K562 (cell line): ENCODE measurements at regions not wholly inside any gene's neighbourhood (a gene's known extent, or its start where the extent isn't known, plus 50 kb on each side); places are given as distances from the start of the nearest gene placed in this dataset.

Experiments
- ATAC-seq: fragments of 200-7000 bp; cut with Tn5 transposase; 3 replicates; pipeline ENCODE4 v1.9.1; 2020; ENCODE audit warnings: moderate library complexity
- BruUV-seq: library from RNA; stranded (reverse); fragments of 400-500 nt; replicated peaks from 2 replicates; lab custom pipeline; 2021; lab: Mats Ljungman, UMichigan
- CTCF ChIA-PET: fragments of 300-600 bp; formaldehyde crosslinking; extraction: SDS; loops from one replicate; lab custom pipeline; 2021; ENCODE audit warnings: low intra/inter-chr PET ratio; lab: Yijun Ruan, JAX
- POLR2A ChIA-PET: fragments of 300-600, 350-650 bp; sonication (Branson Sonifier 250); formaldehyde crosslinking; extraction: SDS; loops from one replicate; lab custom pipeline; 2021; ENCODE audit warnings: antibody characterized with exemption, inconsistent platforms; lab: Yijun Ruan, JAX
- DNase-seq, 4 experiments: peaks; one replicate each; pipeline versions ENCODE4 v3.0.0 to v3.0.0-alpha.2; 2011 to 2018; ENCODE audit warnings: low spot score in 3 of 4, mixed read lengths in 3 of 4; ENCODE audit errors: extremely low read depth in 1 of 4
- FAIRE-seq: peaks from 2 replicates; lab custom pipeline; 2011; peaks lifted over from hg19 to GRCh38; lab: Jason Lieb, UNC
- H2AFZ ChIP-seq: 2 replicates; pipeline ENCODE4 v1.6.0; 2011; ENCODE audit warnings: low read depth, low read length, control low read depth, inconsistent platforms
- H3K27ac ChIP-seq: fragments of 200-600 bp; 3 replicates; pipeline ENCODE4 v1.8.0; 2011; ENCODE audit warnings: low read depth, mild to moderate bottlenecking, control low read depth, inconsistent platforms, low read length, moderate library complexity, mixed read lengths; ENCODE audit errors: extremely low read depth
- H3K27me3 ChIP-seq, 2 experiments: fragments of 300-600 bp in 1 of 2; 2 replicates in 1 of 2; 3 replicates in 1 of 2; pipeline versions ENCODE4 v1.6.0 to v1.8.0; 2011; ENCODE audit warnings: inconsistent platforms in 2 of 2, low read length in 2 of 2, mild to moderate bottlenecking in 1 of 2, mixed read lengths in 1 of 2, moderate library complexity in 1 of 2; ENCODE audit not compliant: control insufficient read depth in 2 of 2, insufficient read depth in 2 of 2
- H3K36me3 ChIP-seq: fragments of 300-600 bp; 3 replicates; pipeline ENCODE4 v1.8.0; 2011; ENCODE audit warnings: mild to moderate bottlenecking, low read length, inconsistent platforms; ENCODE audit not compliant: control insufficient read depth, insufficient read depth
- H3K4me1 ChIP-seq, 2 experiments: fragments of 200-600 bp in 1 of 2; replicated peaks in 1 of 2; 2 replicates in 1 of 2; 3 replicates in 1 of 2; pipeline versions ENCODE4 v1.5.1 to v1.8.0; 2011; ENCODE audit warnings: inconsistent platforms in 2 of 2, low read length in 2 of 2, mild to moderate bottlenecking in 1 of 2, mixed read lengths in 1 of 2, moderate library complexity in 1 of 2; ENCODE audit not compliant: control insufficient read depth in 2 of 2, insufficient read depth in 2 of 2
- H3K4me2 ChIP-seq: 2 replicates; pipeline ENCODE4 v1.6.1; 2011; ENCODE audit warnings: low read length, control low read depth, inconsistent platforms, mixed read lengths; ENCODE audit not compliant: insufficient read depth
- H3K4me3 ChIP-seq: fragments of 200-600 bp; sonication (generic), shearing (Covaris generic); 2 replicates; pipeline ENCODE4 v1.5.1; 2016; ENCODE audit warnings: control low read depth, inconsistent platforms
- H3K79me2 ChIP-seq: fragments of 200-600 bp; 3 replicates; pipeline ENCODE4 v1.8.0; 2011; ENCODE audit warnings: low read length, inconsistent platforms; ENCODE audit not compliant: control insufficient read depth, insufficient read depth
- H3K9ac ChIP-seq, 2 experiments: 2 replicates each; pipeline versions ENCODE4 v1.6.0 to v1.6.1; 2011; ENCODE audit warnings: low read depth in 2 of 2, low read length in 2 of 2, control low read depth in 1 of 2, inconsistent platforms in 1 of 2, mild to moderate bottlenecking in 1 of 2, mixed read lengths in 1 of 2; ENCODE audit not compliant: insufficient read depth in 1 of 2
- H3K9me1 ChIP-seq: one replicate; pipeline ENCODE4 v1.6.0; 2011; ENCODE audit warnings: inconsistent platforms, mild to moderate bottlenecking, low read length, moderate library complexity; ENCODE audit not compliant: control insufficient read depth, insufficient read depth
- H3K9me3 ChIP-seq: replicated peaks from 2 replicates; pipeline ENCODE4 v1.5.1; 2011; ENCODE audit warnings: low read depth, low read length, inconsistent platforms; ENCODE audit not compliant: control insufficient read depth, insufficient read depth
- H4K20me1 ChIP-seq: replicated peaks from 2 replicates; pipeline ENCODE4 v1.6.1; 2011; ENCODE audit warnings: low read length, inconsistent platforms, mixed read lengths; ENCODE audit not compliant: control insufficient read depth, insufficient read depth
- CBFA2T2 ChIP-seq: fragments of 450-650 bp; conservative IDR thresholded peaks from 2 replicates; pipeline ENCODE4 v1.6.1; 2017; ENCODE audit warnings: mild to moderate bottlenecking
- CHD7 ChIP-seq: fragments of 200-600 bp; sonication (generic); IDR thresholded peaks from one replicate; pipeline ENCODE4 v1.6.1; 2012; ENCODE audit warnings: mild to moderate bottlenecking, low read depth, low read length, inconsistent platforms
- ELF1 ChIP-seq: fragments of 200-800 bp; sonication (Bioruptor generic); IDR thresholded peaks from 2 replicates; pipeline ENCODE4 v1.6.1; 2016; ENCODE audit warnings: missing genetic modification characterization, missing compliant biosample characterization
- FOXM1 ChIP-seq, 2 experiments: fragments of 450-650 bp in 1 of 2; sonication (generic) in 1 of 2; formaldehyde crosslinking in 1 of 2; IDR thresholded peaks; 2 replicates each; pipeline versions ENCODE4 v1.6.1 to v1.9.0; 2017 to 2022; ENCODE audit warnings: low read depth in 2 of 2, mild to moderate bottlenecking in 2 of 2, missing genetic modification reagents in 1 of 2, moderate library complexity in 1 of 2
- MCM5 ChIP-seq: fragments of 450-650 bp; IDR thresholded peaks from 2 replicates; pipeline ENCODE4 v1.6.1; 2016; ENCODE audit warnings: low read depth
- MEF2D ChIP-seq: conservative IDR thresholded peaks from 2 replicates; pipeline ENCODE4 v1.6.1; 2016; ENCODE audit warnings: low read depth, missing genetic modification characterization, missing compliant biosample characterization
- RBM22 ChIP-seq: fragments of 200-400 bp; formaldehyde crosslinking; IDR thresholded peaks from 2 replicates; pipeline ENCODE4 v1.6.1; 2018; ENCODE audit warnings: low read length, low read depth; ENCODE audit not compliant: poor library complexity, severe bottlenecking
- SAP30 ChIP-seq: fragments of 200-600 bp; sonication (generic); IDR thresholded peaks from 2 replicates; pipeline ENCODE4 v1.6.1; 2012; ENCODE audit warnings: borderline replicate concordance, low read depth, mild to moderate bottlenecking, moderate library complexity, low read length, control low read depth, inconsistent platforms; ENCODE audit not compliant: insufficient read depth, poor library complexity, severe bottlenecking
- TCF15 ChIP-seq: fragments of 250-450 bp; sonication (Bioruptor Pico); IDR thresholded peaks from 2 replicates; pipeline ENCODE4 v1.8.0; 2022; ENCODE audit warnings: moderate library complexity, mild to moderate bottlenecking, inconsistent platforms
- WGBS: fragments of 100-300 bp; shearing (Covaris generic); methylation state at CpG from one replicate; pipeline ENCODE4 v1.1.6; 2016; ENCODE audit warnings: low coverage, mixed read lengths; ENCODE audit not compliant: insufficient coverage; ENCODE audit errors: missing lambda C conversion rate; 5-methylcytosine and 5-hydroxymethylcytosine counted together
- in situ Hi-C: fragments of 300-500 bp; cut with MboI; formaldehyde crosslinking; loops from 4 replicates; pipeline ENCODE4 v1.15.0; 2018; ENCODE audit warnings: inconsistent platforms, mixed read lengths
- intact Hi-C: fragments of 100-400 bp; cut with micrococcal nuclease; formaldehyde crosslinking; loops from 2 replicates; pipeline ENCODE4 v1.14.2; 2022

- in situ Hi-C loops (no loop called here), intact Hi-C loops (no loop called here)
- no peak overlapping the region for H3K4me3 ChIP-seq
- H3K4me2 ChIP-seq, result no peak overlapping the region
- 2% methylated on average over 6 of the region's 12 CpGs for WGBS
- no peaks in the 10 kb centered on the region for H3K79me2 ChIP-seq
- no peak for FAIRE-seq
- no peak overlapping the region for H3K27ac ChIP-seq
- DNase-seq, result no peak
- ChIA-PET CTCF (no interaction called here), POLR2A (no interaction called here)
- ATAC-seq, result no peak
- H4K20me1 ChIP-seq, result no peaks in the 10 kb centered on the region
- peaks cover 0 to 32% of the 10 kb centered on the region in 2 experiments; a peak in 2 of 5 replicates for H3K27me3 ChIP-seq
- no peaks in the 10 kb centered on the region for H3K9me1 ChIP-seq
- no peaks in the 10 kb centered on the region for H3K9me3 ChIP-seq
- no peaks in the 10 kb centered on the region for H3K36me3 ChIP-seq
- BruUV-seq, result no TSS peak
- H2AFZ ChIP-seq, result no peak overlapping the region
- no peaks in the 10 kb centered on the region for H3K4me1 ChIP-seq
- no peak overlapping the region for H3K9ac ChIP-seq
- TF ChIP-seq SAP30 (no peak), CBFA2T2 (no peak), MCM5 (no peak), RBM22 (no peak), ELF1 (no peak), TCF15 (no peak), CHD7 (no peak), MEF2D (tag) (no peak), FOXM1 (IDR thresholded peaks at IDR 0.05; ENCODE audit: low read depth) (no peak), FOXM1 (CRISPR knock-in tag; IDR thresholded peaks at IDR 0.05; ENCODE audit: low read depth) (no peak)
These were observed 221.8 kb downstream of the GLRX3 start for GRCh38 chr10:130357951-130358350.
